GM12873 (cell line): ENCODE measurements at regions not wholly inside any gene's neighbourhood (a gene's known extent, or its start where the extent isn't known, plus 50 kb on each side); places are given as distances from the start of the nearest gene placed in this dataset.

ENCODE experiments used
- CTCF ChIP-seq: IDR thresholded peaks from 2 replicates; pipeline ENCODE4 v1.5.1; 2012; ENCODE audit warnings: low read depth, mild to moderate bottlenecking, moderate library complexity, low read length, control low read depth; ENCODE audit not compliant: insufficient read depth; ENCODE audit errors: missing control alignments

- TF ChIP-seq CTCF: no peak
These were observed 117.1 kb downstream of the LHX2 start for GRCh38 chr9:124128568-124129166.

DNA sequence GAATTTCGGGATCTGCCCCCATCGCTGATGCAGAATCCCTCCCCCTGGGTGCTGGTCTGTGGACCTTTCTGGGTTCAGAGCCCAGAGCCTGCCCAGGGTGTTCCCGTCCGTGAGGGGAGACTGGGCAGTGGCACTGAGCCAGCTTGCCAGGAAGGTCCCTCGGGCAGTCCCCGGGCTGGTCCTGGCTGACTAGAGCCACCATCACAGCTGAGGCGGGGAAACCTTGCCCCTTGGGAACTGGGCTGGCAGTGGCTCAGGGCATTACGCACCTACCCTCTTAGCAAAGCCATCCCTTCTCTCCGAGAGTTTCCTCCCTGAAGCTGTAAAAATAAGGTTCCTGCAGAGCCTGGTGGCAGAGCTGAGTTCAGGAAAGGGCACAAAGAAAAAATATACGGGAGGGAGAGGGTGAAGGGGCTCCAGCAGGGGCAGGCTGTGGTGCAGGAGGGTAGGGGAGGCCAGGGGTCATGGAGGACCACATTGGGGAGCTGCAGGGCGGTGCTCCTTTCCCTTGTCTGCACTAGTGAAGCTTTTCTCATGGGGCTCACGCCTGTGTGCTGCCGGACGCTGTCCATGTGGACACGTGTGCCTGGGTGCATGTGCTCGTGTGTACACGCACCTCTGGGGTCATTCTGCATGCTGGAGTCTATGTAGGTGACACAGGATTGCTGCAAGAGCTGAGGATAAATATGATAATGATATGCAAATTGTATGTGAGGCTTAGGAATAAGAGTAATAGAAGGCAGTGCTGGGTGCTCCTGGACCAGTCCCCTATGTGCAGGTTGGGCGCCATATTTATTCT lies 118.9 kb downstream of the LHX2 start:
- TF ChIP-seq CTCF: no peak

GRCh38 chr9:124132671-124133147 lies 121.1 kb downstream of the LHX2 start:
- no peak for TF ChIP-seq CTCF

GRCh38 chr9:124133727-124134126 lies 122.2 kb downstream of the LHX2 start:
- TF ChIP-seq CTCF: peak; percentile 60

DNA sequence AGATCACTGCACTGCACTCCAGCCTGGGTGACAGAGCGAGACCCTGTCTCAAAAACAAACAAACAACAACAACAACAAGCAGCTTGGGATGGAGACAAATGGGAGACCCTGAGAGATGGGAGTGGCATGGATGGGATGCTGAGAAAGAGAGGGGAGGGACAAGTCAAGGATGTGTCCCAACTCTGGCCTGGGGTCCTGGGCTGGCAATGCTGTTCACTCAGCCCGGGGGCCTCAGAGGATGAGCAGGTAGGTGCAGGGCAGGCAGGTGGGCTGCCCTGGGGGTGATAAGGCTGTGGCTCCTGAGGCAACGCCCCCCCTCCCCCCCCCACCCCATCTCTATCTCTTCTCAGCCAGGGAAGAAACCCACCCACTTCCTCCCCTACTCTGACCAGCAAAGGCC lies 123.0 kb downstream of the LHX2 start:
- TF ChIP-seq CTCF: no peak

DNA sequence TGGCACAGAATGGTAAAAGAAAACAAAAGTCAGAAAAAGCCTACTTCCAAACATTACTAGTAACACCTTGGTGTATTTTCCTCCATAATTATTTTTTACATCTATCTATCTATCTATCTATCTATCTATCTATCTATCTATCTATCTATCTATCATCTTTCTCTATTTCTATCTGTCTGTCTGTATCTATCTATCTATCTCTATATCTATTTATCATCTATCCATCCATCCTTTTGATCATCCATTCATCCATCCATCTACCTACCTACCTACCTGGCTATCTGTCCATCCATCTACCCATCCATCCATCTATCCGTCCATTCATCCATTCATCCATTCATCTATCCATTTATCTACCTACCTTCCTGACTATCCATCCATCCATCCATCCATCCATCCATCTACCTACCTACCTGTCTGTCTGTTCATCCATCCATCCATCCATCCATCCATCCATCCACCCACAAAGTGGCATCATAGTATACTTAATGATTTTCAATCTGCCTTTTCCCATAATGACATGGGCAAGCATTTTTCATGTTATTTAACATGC lies 121.9 kb upstream of the NEK6 start:
- TF ChIP-seq CTCF: no peak
